Fibroblast of gingiva (primary cell): ENCODE measurements at regions not wholly inside any gene's neighbourhood (a gene's known extent, or its start where the extent isn't known, plus 50 kb on each side); places are given as distances from the start of the nearest gene placed in this dataset.
"Not testable (repeated sequence)": the region's sequence is repeated elsewhere in the genome, so short reads cannot be mapped to it uniquely, and the experiment has no call there.

Experiments used
- DNase-seq: peaks from one replicate; pipeline ENCODE4 v3.0.0-alpha.2; 2011; ENCODE audit warnings: low read depth

DNA sequence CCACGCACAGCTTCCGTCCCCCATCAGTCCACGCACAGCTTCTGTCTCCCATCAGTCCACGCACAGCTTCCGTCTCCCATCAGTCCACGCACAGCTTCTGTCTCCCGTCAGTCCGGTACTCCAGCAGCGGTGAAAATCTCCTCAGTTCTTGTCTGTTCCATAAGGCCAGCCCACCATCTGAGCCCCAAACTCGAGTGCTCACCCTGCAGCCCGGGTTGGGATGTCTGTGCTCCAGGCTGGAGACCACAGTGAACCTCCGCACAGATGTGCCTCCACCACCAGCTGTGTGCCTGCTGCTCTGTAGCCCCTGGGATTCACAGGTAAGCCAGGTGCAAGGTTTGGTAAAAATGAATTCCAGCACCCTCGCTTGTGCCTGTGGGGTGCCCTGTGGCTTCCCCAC lies 258.6 kb downstream of the NPHP4 start:
- DNase-seq, result no peak

DNA sequence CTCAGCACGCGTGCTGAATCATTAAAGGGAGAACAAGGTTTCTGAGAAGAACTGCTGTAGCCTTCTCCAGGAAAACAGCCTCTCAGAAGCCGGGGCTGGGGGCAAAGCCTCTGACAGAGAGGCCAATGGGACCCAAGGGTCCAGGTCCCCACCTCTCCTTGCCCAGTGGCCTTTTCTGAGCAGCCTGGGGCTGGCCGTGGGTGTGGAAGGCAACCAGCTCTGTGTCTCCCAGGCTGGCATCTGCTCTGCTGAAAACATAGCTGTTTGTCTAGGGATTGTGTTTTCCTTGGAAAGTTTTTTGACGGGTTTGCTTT lies 261.2 kb downstream of the NPHP4 start:
- no peak for DNase-seq

DNA sequence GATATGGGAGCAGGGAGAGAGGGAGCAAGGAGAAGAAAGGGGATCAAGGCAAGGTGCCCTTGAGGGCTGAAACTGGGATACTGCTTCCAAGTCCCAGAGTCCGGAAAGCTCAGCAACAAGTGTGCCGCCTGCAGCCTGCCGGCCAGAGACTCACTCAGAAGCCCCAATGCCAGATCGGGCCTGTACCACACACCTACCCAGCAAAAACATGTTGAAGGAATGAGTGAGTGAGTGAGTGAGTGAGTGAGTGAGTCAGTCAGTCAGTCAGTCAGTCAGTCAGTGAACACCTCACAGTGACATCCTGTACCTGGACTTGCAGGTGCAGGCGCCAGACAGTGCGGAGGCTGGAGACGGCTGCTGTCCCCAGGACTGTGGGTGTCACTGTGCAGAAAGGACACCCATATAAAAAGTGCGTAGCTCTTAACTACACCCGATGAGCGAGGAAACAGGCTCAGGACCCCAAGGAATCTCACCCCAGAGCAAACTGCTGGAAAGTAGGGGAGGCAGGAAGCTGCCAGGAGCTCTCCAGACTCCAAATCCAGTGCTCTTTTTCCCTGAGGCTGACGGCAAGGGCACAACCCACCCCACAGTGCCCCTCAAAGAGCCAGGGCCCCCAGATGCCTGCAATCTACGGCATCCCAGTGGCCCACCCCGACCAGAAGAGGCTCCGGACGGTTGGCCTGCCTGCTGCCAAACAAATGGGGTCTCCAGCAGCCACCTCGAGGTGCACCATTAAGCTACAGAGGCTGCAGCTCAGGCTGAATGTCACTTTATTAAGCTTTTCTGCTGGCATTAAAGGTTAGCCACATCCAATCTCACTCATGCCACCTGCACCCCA lies 261.7 kb downstream of the NPHP4 start:
- no peak for DNase-seq

DNA sequence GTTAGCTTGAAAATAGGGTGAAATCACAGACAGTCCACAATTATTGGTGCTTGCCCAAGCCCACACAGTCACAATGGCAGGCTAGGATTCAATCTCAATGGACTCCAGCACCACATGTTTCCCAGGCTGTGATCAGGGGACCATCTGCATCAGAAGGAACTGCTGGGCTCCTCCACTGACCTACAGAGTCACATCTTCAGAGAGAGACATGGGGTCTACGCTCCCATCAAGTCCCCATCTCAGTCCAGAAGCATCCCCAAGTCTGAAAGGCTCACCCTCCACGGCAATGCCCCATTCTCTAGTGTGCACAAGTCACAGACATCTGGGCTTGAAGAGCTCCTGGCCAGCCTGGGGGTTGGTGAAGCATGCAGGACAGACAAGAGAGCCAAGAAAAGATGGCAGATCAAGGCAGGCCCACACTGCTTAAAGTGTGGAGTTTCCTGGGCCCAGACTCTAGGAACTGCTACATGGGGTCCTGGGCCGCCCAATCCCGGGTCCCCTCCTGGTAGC lies 262.5 kb downstream of the NPHP4 start:
- no peak for DNase-seq

DNA sequence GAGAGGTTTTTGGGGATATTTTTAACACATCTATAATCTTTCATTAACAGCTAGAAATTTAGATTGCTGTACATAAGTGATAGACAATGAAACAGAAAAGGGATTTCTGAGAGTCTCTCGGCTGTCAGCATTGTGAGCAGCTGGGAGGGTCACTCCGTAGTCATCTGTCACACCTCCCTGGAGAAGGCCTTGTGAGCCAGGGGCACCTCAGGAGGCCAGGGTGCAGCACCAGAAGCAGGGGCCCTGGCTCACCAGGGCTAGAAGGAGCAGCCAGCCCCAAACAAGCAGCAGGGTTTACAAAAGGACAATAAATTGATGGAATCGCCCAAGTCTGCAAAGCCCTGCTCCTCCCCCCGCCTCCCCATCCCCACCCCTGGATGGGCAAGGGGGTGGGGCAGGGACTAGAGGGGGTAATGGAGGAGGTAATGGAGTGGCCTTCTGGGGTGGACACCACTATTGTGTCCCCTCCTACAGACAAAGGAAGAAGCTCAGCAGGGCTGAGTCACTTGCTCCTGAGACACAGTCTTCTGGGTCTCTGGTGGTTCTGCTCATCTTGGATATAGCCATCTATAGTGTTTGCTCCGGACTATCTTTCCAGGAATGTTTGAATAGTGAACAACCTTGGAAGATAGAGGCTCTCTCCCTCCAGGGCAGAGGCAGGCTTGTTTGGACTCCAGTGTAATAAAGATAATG lies 263.4 kb downstream of the NPHP4 start:
- DNase-seq, result no peak

DNA sequence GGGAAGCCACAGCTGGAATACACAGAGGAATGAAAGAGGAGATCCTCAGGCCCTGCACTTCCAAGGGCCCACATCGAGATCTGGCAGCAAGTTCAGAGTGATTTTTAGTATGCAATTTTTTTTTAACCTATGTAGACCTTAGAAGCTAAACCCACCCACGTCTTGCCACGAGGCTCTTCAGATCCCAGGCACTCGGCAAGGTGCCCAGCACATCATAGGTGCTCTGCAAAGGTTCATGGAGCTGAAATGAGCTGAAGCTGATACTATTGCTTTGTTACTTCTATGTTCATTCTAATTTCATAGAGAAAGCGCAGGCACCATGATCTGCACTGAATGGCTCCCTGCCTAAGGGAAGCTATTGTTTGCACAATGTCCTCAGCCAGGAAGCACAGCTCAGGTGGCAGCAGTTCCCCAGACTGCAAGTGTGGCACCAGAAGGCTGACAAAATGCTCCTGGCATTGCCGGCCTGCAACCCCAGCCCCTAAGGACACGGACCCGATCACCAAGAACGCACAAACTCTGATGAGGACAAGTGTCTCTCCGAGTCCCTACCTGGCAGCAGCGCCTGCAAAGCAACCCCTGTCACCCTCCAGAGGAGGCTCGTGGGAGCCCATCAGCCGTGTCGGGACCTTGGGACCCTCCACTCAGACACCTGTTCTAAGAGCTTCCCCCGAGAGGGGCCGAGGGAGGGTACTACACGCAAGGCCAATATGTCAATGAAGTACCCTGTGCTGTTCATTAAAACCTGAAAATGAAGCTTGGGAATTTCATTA lies 264.2 kb downstream of the NPHP4 start:
- no peak for DNase-seq

DNA sequence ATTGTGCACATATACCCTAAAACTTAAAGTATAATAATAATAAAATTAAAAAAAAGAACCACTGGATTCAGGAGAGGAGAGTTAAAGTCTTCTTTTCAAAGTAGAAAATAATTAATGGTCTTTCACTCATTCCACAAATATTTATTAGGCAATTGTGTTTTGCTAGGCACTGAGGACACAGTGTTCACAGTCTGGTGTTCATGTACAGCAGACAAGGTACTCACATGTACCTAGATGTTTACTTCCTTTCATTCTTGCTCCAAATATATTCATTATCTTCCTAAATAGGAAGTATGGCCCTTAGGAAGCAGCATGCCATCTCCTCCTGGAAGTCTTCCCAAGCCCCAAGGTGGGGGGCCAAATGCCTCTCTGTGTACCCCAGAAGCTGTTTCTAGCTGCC lies 265.0 kb downstream of the NPHP4 start:
- DNase-seq, result no peak

DNA sequence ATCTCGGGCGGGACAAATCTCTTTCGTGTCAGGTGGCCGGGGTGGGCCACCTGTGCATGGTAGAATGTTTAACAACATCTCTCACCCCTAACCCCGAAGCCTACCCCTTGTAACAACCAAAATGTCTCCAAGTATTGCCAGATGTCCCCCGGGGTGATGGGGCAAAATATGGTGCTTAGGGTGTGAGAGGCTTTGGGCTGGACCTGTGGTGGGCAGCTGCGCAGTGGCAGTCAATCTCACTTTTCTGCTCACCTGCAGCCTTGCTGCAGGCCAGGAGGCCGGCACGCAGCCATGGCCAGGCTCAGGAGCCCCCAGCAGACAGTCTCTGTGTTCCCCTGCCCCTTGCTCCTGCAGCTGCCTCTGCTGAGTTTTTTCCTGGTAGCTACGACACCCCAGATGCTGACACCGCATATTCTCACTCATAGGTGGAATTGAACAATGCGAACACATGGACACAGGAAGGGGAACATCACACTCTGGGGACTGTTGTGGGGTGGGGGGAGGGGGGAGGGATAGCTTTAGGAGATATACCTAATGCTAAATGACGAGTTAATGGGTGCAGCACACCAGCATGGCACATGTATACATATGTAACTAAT lies 265.5 kb downstream of the NPHP4 start:
- not testable (repeated sequence) for DNase-seq

DNA sequence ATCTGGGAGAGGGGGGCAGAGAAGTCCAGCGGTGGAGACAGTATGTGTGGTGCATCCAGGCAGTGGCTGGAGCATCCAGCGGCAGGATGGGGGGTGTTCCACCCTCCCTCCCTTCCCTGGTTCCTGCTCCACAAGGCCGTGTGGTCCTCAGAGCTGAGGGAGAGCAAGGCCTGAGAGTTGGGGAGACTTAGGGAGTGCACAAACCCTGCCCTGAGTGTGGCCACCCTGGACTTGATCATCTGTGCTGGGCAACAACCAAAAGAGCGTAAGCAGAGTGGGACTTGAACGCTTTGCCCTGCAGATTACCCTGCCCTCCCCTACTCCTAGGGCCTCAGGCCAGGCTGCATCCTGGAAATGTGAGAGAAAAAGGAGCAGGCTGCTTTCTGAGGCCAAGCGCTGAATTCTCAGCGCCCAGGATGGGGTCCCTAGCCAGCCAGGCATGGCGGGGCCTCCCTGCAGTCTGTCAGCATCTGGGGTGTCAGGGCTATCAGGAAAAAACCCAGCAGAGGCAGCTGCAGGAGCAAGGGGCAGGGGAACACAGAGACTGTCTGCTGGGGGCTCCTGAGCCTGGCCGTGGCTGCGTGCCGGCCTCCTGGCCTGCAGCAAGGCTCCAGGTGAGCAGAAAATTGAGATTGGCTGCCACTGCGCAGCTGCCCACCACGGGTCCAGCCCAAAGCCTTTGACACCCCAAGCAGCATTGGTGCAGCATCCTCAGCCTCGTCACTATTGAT lies 266.2 kb downstream of the NPHP4 start:
- DNase-seq, result no peak

DNA sequence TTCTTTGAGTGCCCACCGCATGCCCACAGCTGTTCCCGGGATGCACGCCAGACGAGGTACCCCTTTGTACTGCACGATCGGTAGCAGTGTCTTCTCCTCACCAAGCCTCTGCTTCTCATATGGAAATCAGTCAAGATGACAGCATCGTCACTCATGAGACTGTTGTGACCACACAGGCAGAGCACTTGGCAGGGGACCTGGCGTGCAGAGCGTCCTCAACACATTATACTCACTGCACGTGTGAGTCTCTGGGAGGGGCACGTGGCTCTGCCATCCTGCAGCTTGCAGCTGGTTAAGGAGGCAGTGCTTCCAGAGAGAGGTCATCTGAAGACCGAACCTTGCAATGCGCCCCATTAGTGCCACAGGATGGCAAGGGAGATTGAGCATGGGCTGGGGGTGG lies 266.8 kb downstream of the NPHP4 start:
- DNase-seq, result no peak

DNA sequence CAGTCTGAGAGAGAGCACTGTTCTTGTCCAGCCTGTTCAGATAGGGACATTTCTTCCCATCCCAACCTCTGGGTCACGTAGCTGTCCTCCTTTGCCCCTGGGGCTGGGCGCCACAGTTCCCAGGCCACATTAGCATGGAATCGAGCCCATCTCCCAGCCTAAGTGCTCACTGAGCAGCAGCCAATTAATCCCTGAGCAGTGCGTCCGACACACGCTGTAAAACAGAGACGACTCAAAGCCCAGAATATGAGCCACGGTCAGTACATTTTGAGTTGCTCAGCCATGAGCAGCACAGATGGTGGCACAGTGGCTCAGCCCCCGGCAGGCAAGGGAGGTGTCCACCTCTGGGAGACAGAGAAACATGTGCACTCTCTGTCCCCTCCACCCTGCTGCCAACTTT lies 267.4 kb downstream of the NPHP4 start:
- DNase-seq, result no peak

DNA sequence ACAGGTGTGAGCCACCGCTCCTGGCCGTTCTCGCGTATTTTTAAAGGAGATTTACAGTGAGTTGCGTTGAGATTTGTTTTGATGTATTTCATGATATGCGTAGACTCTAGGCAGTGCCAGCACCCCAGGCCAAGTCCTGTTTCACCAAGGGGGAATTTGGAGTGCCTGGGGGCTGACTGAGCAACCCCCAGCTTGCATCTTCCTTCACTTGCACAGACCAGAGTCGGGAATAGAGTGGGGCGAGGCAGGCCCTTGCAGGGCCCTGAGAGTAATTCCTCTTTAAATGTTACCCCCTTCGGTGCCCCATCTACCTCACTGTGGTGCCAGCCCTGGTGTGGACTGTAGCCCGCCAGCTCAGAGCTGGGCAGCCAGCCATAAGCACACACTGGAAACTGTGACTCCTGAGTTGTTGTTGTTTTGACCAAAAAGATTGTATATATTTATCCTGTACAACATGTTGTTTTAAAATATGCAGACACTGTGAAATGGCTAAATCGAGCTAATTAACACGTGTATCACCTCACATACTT lies 269.5 kb downstream of the NPHP4 start:
- DNase-seq, result no peak

DNA sequence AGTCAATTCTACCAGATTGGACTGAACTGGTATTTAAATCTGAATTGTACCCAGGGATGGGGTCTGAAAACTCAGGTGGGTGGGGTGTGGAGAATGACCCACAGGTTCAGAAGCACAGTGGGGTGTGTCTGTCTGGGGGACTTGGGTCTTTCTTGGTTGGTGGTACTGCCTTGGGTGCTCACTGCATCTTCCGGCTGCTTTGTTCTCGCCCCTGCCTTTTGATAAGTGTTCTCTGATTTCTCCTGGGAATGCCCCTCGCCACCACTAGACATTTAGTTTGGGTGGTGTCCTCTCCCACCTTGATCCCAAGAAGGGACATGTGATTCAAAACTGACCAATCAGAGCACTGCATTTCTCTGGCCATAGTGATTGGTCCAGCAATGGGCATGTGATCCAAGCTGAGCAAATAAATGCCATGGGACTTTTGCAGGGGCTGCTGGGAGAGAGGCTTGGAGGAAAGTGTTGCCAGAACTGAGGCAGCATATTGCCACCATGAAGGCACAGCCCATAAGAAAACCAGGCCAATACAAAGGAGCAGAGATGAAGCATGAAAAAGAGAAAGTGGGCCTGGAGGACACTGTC lies 270.5 kb downstream of the NPHP4 start:
- no peak for DNase-seq

DNA sequence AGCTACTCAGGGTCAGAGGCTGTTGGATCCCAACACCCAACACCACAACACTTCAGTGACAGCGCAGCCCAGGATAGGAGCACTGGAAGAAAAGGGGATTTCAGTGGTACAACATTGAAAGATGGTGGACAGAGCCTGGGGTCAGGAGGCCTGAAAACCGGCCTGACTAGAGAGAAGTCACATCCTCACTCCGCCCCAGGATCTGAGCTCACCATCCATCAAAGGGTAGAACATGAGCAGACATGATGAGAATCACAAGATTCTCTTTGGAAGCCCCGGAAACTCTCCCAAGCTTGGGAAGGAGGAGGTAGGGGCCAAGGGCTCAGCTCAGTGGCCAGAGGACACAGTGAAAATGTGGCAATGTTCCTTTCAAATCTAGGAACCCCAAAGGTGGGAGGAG lies 271.3 kb downstream of the NPHP4 start:
- no peak for DNase-seq

DNA sequence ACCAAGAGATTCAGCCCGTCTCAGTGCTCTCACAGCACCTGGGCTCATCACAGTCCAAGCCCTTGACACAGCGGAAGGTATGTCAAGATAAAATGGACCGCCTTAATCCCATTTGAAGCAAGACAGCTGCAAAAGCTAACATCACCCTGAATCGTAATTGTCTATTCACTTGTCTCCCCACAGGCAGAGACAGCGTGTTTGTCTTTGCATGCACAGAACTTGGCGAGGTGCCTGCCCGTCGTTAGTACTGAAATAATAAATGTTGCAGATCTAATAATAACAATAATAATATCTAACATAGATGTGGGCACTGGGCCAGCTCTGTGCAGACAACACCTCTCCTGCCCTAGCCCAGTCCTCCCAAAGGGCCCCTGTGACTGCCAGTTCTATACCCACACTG lies 271.7 kb downstream of the NPHP4 start:
- DNase-seq, result no peak

DNA sequence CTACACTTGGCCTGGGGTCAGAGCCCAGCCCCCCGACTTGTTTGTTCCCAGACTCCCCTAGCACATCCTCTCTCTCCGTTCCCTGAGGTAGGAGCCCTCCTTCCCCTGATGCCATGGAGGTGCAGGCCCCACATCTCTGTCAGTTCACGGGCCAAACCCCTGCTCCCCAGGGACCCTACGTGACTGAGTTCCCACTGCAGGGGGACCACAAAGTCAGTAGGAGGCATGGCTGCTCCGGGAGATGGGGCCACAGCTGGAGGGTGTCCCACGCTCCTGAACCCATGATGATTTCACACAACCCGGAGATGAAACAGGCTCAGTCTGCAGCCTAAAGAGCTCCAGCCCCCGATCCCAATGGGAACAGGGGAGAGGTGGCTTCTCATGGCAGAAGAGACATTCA lies 272.2 kb downstream of the NPHP4 start:
- DNase-seq, result no peak

DNA sequence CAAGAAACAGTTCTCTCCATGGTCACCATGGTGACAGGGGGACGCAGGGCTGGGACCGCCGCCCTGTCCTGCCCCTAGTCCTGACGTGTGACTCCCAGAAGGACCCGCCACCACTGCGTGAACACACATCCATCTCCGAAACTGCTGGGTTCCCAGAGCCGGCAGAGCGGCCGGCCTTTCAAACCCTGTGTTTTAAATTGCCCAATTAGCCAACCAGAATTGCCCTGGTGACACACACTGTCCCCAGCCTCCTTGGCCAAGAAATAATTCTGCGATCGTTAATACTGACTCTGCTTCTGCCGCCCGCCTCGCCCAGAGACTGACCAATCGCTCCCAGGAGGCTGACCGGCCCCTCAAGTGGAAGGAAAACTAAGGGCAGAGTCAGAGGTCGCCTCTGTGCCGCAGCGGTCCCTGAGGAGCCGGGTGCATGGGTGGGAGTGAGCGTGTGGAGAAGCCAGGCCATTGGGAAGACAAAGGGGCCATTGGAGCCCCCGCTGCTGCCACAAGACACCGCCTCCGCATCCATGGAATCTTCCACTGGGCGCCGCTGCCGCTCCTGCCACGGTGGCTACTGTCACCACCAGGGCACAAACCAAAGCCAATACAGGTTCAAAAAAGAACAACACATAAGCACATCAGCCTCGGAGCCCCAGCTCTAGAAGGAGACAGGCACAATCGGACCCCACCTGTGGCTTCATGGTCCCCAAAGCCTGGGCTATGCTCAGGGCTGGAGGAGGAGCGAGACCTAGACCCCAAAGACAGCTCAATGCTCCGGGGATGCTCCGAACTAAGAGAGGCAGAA lies 273.2 kb downstream of the NPHP4 start:
- no peak for DNase-seq

DNA sequence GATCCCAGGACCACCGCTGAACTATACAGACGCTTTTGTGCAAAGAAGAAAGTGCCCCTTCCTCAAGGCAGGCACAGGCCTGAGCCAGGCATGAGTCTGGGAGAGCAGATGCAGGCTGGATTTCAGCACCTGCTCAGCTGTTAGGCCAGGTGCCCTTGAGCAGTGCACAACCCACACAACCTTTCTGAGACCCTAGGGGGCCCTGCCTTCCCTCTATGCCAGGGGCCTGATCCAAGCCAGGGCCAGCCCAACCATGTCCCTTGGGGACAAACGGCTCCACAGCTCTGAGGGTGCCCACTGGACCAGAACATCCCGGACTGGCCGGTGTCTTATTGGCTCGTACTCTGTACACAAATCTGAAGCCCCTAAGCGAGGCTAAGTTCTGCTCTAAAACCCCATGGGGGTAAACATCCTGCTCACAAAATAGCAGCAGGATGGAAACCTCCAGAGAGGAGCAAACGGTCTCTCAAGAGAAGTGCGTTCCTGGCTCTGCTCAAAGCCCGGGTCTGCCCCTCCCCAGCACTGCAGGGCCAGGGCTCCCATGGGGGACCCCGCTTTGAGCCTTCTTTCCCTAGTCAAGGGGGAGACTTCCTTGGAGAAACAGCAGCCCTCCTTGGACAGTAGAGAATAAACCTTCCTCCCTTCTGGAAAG lies 275.1 kb downstream of the NPHP4 start:
- DNase-seq, result no peak

DNA sequence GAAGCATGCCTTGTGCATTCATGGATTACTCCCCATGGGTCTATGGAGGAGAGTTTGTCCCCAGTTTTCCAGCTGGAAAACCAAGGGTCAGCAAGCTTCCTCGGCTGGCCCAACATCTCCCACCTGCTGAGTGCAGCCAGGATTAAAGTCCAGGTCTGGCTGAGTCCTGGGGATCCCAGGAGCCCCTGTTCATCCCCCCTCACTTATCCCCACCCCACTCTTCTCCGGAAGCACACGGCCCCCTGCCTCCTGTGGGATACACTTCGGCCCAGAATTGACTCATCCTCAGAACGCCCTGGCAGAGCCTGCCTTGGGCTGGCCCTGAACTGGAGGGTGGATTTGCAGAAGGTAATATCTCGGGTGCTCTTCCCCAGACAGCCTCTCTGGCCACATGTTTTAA lies 276.1 kb downstream of the NPHP4 start:
- no peak for DNase-seq
